GM12878 (cell line): ENCODE measurements at regions not wholly inside any gene's neighbourhood (a gene's known extent, or its start where the extent isn't known, plus 50 kb on each side); places are given as distances from the start of the nearest gene placed in this dataset.

Experiments used
- ATAC-seq: fragments of 200-7000 bp; cut with Tn5 transposase; 3 replicates; pipeline ENCODE4 v1.9.1; 2020; ENCODE audit warnings: mild to moderate bottlenecking, moderate library complexity
- BruUV-seq: library from RNA; stranded (reverse); fragments of 400-500 nt; replicated peaks from 2 replicates; lab custom pipeline; 2021; lab: Mats Ljungman, UMichigan
- CTCF ChIA-PET: fragments of 300-600 bp; sonication (Branson Sonifier 250); formaldehyde crosslinking; extraction: SDS; loops from one replicate; lab custom pipeline; 2021; ENCODE audit warnings: inconsistent platforms; lab: Yijun Ruan, JAX
- POLR2A ChIA-PET: fragments of 350-600 bp; formaldehyde crosslinking; extraction: SDS; loops from one replicate; lab custom pipeline; 2021; ENCODE audit warnings: inconsistent platforms; lab: Charles Lee
- RAD21 ChIA-PET: fragments of 300-600 bp; sonication (Branson Sonifier 250); formaldehyde crosslinking; loops from one replicate; lab custom pipeline; 2023; ENCODE audit warnings: antibody characterized with exemption; ENCODE audit not compliant: unreplicated experiment; lab: Charles Lee
- SMC1A ChIA-PET: fragments of 300-600 bp; sonication (Branson Sonifier 250); formaldehyde crosslinking; loops from one replicate; lab custom pipeline; 2023; ENCODE audit not compliant: unreplicated experiment, uncharacterized antibody; lab: Charles Lee
- DNase-seq: peaks from one replicate; pipeline ENCODE4 v3.0.0-alpha.2; 2011; ENCODE audit warnings: low read depth, low spot score
- FAIRE-seq: peaks from 3 replicates; lab custom pipeline; 2011; peaks lifted over from hg19 to GRCh38; lab: Jason Lieb, UNC
- H2AFZ ChIP-seq: 2 replicates; pipeline ENCODE4 v1.6.0; 2011; ENCODE audit warnings: low read depth, low read length, control low read depth; ENCODE audit not compliant: control insufficient read depth
- H3K27ac ChIP-seq: 2 replicates; pipeline ENCODE4 v1.5.1; 2011; ENCODE audit warnings: control low read depth; ENCODE audit not compliant: control insufficient read depth, insufficient read depth
- H3K27me3 ChIP-seq, 2 experiments: replicated peaks in 1 of 2; 2 replicates each; pipeline versions ENCODE4 v1.6.0 to v1.6.1; 2011; ENCODE audit warnings: low read length in 1 of 2; ENCODE audit not compliant: control insufficient read depth in 2 of 2, insufficient read depth in 2 of 2
- H3K36me3 ChIP-seq, 2 experiments: 2 replicates each; pipeline ENCODE4 v1.5.1; 2011; ENCODE audit warnings: low read length in 1 of 2; ENCODE audit not compliant: control insufficient read depth in 2 of 2, insufficient read depth in 2 of 2
- H3K4me1 ChIP-seq: 2 replicates; pipeline ENCODE4 v1.6.1; 2011; ENCODE audit warnings: mild to moderate bottlenecking, low read length, moderate library complexity, mixed read lengths; ENCODE audit not compliant: control insufficient read depth, insufficient read depth
- H3K4me2 ChIP-seq: 2 replicates; pipeline ENCODE4 v1.6.0; 2011; ENCODE audit warnings: control low read depth; ENCODE audit not compliant: control insufficient read depth, insufficient read depth
- H3K4me3 ChIP-seq: fragments of 200-600 bp; sonication (generic); 2 replicates; pipeline ENCODE4 v1.5.1; 2016
- H3K79me2 ChIP-seq: 2 replicates; pipeline ENCODE4 v1.6.0; 2011; ENCODE audit warnings: low read length; ENCODE audit not compliant: control insufficient read depth, insufficient read depth
- H3K9ac ChIP-seq: 2 replicates; pipeline ENCODE4 v1.8.0; 2011; ENCODE audit warnings: low read length, control low read depth, mixed read lengths; ENCODE audit not compliant: control insufficient read depth, insufficient read depth
- H3K9me3 ChIP-seq: replicated peaks from 3 replicates; pipeline ENCODE4 v1.5.1; 2011; ENCODE audit warnings: mild to moderate bottlenecking, low read length; ENCODE audit not compliant: control insufficient read depth, insufficient read depth
- H4K20me1 ChIP-seq: 2 replicates; pipeline ENCODE4 v1.6.0; 2011; ENCODE audit not compliant: control insufficient read depth, insufficient read depth
- ETV6 ChIP-seq, 2 experiments: fragments of 450-650 bp in 1 of 2; IDR thresholded peaks in 1 of 2; conservative IDR thresholded peaks in 1 of 2; 2 replicates each; pipeline ENCODE4 v1.6.1; 2014; ENCODE audit warnings: antibody characterized with exemption in 1 of 2, borderline replicate concordance in 1 of 2, low read depth in 1 of 2, mild to moderate bottlenecking in 1 of 2, moderate library complexity in 1 of 2
- FOXM1 ChIP-seq: IDR thresholded peaks from 2 replicates; pipeline ENCODE4 v1.6.1; 2012; ENCODE audit warnings: low read depth, mild to moderate bottlenecking, inconsistent platforms, low read length, moderate library complexity
- MTA3 ChIP-seq: IDR thresholded peaks from 2 replicates; pipeline ENCODE4 v1.6.1; 2012; ENCODE audit warnings: low read length, inconsistent platforms, borderline replicate concordance
- NR2F1 ChIP-seq: fragments of 450-650 bp; conservative IDR thresholded peaks from 2 replicates; pipeline ENCODE4 v1.6.1; 2017; ENCODE audit warnings: mild to moderate bottlenecking
- PAX5 ChIP-seq: IDR thresholded peaks from 2 replicates; pipeline ENCODE4 v1.6.1; 2011; ENCODE audit warnings: low read depth, low read length, borderline replicate concordance
- RUNX3 ChIP-seq: IDR thresholded peaks from 2 replicates; pipeline ENCODE4 v1.6.1; 2012; ENCODE audit warnings: low read length, inconsistent platforms
- USF1 ChIP-seq: IDR thresholded peaks from 2 replicates; pipeline ENCODE4 v1.6.1; 2011; ENCODE audit warnings: borderline replicate concordance, low read depth, mild to moderate bottlenecking, moderate library complexity, mixed read lengths, low read length; ENCODE audit not compliant: insufficient read depth; ENCODE audit errors: extremely low read length
- ZNF24 ChIP-seq: fragments of 450-650 bp; IDR thresholded peaks from 2 replicates; pipeline ENCODE4 v1.6.1; 2017; ENCODE audit warnings: antibody characterized with exemption, mild to moderate bottlenecking
- ZSCAN29 ChIP-seq: fragments of 450-650 bp; IDR thresholded peaks from 2 replicates; pipeline ENCODE4 v1.6.1; 2017; ENCODE audit warnings: mild to moderate bottlenecking, moderate library complexity
- in situ Hi-C: fragments of 300-500 bp; cut with MboI; formaldehyde crosslinking; loops from 9 replicates; pipeline ENCODE4 v1.14.3; 2018; ENCODE audit warnings: mixed read lengths
- intact Hi-C: fragments of 100-400 bp; cut with micrococcal nuclease; formaldehyde crosslinking; loops from one replicate; pipeline ENCODE4 v1.14.2; 2022; ENCODE audit not compliant: unreplicated experiment
- TF ChIP-seq, protein P1 (sequence below): fragments of 450-650 bp; formaldehyde crosslinking; IDR thresholded peaks from 2 replicates; pipeline ENCODE4 v1.4.0; 2020; ENCODE audit warnings: mild to moderate bottlenecking, moderate library complexity
- TF ChIP-seq, protein P2 (sequence below): fragments of 450-650 bp; IDR thresholded peaks from 2 replicates; pipeline ENCODE4 v1.6.1; 2017; ENCODE audit warnings: mild to moderate bottlenecking, moderate library complexity
- TF ChIP-seq, protein P3 (sequence below): IDR thresholded peaks from 2 replicates; pipeline ENCODE4 v1.6.1; 2011; ENCODE audit warnings: mild to moderate bottlenecking, low read depth, low read length, moderate library complexity; ENCODE audit not compliant: insufficient replicate concordance

GRCh38 chr11:15489281-15489680, 374.6 kb downstream of the INSC start:
- Histone ChIP-seq H3K9ac (no peak overlapping the region), H3K79me2 (no peaks in the 10 kb centered on the region), H3K9me3 (no peaks in the 10 kb centered on the region), H3K4me2 (no peak overlapping the region), H3K4me1 (no peaks in the 10 kb centered on the region), H3K27ac (no peak overlapping the region), H4K20me1 (no peaks in the 10 kb centered on the region), H2AFZ (no peak overlapping the region), H3K4me3 (no peak overlapping the region), H3K27me3 (no peaks in the 10 kb centered on the region), H3K36me3 (no peaks in the 10 kb centered on the region)
- ATAC-seq (no peak), DNase-seq (no peak), FAIRE-seq (no peak)
- in situ Hi-C loops: no loop called here
- SMC1A ChIA-PET: interaction anchor here (0.8 kb wide), 1 partner anchor 42 kb away, joined by 3 read pairs; no protein-coding TSS in a partner anchor
- POLR2A ChIA-PET: no interaction called here
- BruUV-seq: no TSS peak
- CTCF ChIA-PET: no interaction called here
- RAD21 ChIA-PET: no interaction called here
- no peak for TF ChIP-seq ZSCAN29
- TF ChIP-seq MTA3: no peak
- no peak for TF ChIP-seq NR2F1
- TF ChIP-seq FOXM1: no peak
- no peak for TF ChIP-seq ZNF24
- no peak for TF ChIP-seq PAX5
- TF ChIP-seq, protein P1, sequence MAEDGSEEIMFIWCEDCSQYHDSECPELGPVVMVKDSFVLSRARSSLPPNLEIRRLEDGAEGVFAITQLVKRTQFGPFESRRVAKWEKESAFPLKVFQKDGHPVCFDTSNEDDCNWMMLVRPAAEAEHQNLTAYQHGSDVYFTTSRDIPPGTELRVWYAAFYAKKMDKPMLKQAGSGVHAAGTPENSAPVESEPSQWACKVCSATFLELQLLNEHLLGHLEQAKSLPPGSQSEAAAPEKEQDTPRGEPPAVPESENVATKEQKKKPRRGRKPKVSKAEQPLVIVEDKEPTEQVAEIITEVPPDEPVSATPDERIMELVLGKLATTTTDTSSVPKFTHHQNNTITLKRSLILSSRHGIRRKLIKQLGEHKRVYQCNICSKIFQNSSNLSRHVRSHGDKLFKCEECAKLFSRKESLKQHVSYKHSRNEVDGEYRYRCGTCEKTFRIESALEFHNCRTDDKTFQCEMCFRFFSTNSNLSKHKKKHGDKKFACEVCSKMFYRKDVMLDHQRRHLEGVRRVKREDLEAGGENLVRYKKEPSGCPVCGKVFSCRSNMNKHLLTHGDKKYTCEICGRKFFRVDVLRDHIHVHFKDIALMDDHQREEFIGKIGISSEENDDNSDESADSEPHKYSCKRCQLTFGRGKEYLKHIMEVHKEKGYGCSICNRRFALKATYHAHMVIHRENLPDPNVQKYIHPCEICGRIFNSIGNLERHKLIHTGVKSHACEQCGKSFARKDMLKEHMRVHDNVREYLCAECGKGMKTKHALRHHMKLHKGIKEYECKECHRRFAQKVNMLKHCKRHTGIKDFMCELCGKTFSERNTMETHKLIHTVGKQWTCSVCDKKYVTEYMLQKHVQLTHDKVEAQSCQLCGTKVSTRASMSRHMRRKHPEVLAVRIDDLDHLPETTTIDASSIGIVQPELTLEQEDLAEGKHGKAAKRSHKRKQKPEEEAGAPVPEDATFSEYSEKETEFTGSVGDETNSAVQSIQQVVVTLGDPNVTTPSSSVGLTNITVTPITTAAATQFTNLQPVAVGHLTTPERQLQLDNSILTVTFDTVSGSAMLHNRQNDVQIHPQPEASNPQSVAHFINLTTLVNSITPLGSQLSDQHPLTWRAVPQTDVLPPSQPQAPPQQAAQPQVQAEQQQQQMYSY (CRISPR knock-in tag): no peak
- TF ChIP-seq, protein P2, sequence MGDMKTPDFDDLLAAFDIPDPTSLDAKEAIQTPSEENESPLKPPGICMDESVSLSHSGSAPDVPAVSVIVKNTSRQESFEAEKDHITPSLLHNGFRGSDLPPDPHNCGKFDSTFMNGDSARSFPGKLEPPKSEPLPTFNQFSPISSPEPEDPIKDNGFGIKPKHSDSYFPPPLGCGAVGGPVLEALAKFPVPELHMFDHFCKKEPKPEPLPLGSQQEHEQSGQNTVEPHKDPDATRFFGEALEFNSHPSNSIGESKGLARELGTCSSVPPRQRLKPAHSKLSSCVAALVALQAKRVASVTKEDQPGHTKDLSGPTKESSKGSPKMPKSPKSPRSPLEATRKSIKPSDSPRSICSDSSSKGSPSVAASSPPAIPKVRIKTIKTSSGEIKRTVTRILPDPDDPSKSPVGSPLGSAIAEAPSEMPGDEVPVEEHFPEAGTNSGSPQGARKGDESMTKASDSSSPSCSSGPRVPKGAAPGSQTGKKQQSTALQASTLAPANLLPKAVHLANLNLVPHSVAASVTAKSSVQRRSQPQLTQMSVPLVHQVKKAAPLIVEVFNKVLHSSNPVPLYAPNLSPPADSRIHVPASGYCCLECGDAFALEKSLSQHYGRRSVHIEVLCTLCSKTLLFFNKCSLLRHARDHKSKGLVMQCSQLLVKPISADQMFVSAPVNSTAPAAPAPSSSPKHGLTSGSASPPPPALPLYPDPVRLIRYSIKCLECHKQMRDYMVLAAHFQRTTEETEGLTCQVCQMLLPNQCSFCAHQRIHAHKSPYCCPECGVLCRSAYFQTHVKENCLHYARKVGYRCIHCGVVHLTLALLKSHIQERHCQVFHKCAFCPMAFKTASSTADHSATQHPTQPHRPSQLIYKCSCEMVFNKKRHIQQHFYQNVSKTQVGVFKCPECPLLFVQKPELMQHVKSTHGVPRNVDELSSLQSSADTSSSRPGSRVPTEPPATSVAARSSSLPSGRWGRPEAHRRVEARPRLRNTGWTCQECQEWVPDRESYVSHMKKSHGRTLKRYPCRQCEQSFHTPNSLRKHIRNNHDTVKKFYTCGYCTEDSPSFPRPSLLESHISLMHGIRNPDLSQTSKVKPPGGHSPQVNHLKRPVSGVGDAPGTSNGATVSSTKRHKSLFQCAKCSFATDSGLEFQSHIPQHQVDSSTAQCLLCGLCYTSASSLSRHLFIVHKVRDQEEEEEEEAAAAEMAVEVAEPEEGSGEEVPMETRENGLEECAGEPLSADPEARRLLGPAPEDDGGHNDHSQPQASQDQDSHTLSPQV: no peak
- TF ChIP-seq, protein P3, sequence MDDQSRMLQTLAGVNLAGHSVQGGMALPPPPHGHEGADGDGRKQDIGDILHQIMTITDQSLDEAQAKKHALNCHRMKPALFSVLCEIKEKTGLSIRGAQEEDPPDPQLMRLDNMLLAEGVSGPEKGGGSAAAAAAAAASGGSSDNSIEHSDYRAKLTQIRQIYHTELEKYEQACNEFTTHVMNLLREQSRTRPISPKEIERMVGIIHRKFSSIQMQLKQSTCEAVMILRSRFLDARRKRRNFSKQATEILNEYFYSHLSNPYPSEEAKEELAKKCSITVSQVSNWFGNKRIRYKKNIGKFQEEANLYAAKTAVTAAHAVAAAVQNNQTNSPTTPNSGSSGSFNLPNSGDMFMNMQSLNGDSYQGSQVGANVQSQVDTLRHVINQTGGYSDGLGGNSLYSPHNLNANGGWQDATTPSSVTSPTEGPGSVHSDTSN: no peak
- TF ChIP-seq RUNX3: no peak
- TF ChIP-seq ETV6 (conservative IDR thresholded peaks at IDR 0.05 in 1 of 2, IDR thresholded peaks at IDR 0.05 in 1 of 2; ENCODE audit: borderline replicate concordance in 1 of 2, low read depth in 1 of 2): no peak
- TF ChIP-seq USF1: no peak
- intact Hi-C loops: no loop called here
